ENCODE measurements at regions not wholly inside any gene's neighbourhood (a gene's known extent, or its start where the extent isn't known, plus 50 kb on each side); places are given as distances from the start of the nearest gene placed in this dataset.

DNA sequence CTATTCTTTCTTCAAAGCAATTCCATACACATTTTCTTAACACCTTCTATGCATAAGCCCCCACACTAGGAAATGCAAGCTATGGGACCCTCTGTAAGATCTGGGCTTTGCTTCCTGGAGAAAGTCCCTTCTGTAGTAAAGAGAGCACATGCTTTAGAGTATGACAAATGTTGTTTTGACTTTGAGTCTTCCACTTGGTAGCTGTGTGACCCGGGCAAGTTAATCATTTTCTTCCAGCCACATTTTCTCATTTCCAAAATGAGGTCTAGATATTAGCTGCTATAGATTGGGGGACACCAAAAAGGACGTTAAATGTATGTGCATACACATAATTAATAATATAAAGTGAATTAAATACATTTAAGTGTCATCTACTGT is 334.0 kb downstream of the NFIB start:
- no peaks in the 10 kb centered on the region for H3K4me1 ChIP-seq (ENCODE audit: control insufficient read depth, insufficient read depth, low read length)
- no TSS peak for BruUV-seq (replicated peaks)
- no peak for DNase-seq (ENCODE audit: low read depth, low spot score)
- CTCF ChIA-PET, result no interaction called here
- TF ChIP-seq SIN3A (IDR thresholded peaks at IDR 0.05; ENCODE audit: borderline replicate concordance, insufficient read depth, low read depth, low read length) (no peak), POLR2AphosphoS5 (IDR thresholded peaks at IDR 0.05; ENCODE audit: low read depth, low read length) (no peak), TCF7L2 (IDR thresholded peaks at IDR 0.05; ENCODE audit: low read depth, low read length) (no peak)
- TF ChIP-seq, protein P1, sequence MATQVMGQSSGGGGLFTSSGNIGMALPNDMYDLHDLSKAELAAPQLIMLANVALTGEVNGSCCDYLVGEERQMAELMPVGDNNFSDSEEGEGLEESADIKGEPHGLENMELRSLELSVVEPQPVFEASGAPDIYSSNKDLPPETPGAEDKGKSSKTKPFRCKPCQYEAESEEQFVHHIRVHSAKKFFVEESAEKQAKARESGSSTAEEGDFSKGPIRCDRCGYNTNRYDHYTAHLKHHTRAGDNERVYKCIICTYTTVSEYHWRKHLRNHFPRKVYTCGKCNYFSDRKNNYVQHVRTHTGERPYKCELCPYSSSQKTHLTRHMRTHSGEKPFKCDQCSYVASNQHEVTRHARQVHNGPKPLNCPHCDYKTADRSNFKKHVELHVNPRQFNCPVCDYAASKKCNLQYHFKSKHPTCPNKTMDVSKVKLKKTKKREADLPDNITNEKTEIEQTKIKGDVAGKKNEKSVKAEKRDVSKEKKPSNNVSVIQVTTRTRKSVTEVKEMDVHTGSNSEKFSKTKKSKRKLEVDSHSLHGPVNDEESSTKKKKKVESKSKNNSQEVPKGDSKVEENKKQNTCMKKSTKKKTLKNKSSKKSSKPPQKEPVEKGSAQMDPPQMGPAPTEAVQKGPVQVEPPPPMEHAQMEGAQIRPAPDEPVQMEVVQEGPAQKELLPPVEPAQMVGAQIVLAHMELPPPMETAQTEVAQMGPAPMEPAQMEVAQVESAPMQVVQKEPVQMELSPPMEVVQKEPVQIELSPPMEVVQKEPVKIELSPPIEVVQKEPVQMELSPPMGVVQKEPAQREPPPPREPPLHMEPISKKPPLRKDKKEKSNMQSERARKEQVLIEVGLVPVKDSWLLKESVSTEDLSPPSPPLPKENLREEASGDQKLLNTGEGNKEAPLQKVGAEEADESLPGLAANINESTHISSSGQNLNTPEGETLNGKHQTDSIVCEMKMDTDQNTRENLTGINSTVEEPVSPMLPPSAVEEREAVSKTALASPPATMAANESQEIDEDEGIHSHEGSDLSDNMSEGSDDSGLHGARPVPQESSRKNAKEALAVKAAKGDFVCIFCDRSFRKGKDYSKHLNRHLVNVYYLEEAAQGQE (IDR thresholded peaks at IDR 0.05; ENCODE audit: insufficient read depth in 1 of 2, low read depth in 2 of 2, low read length in 1 of 2), result no peak
- TF ChIP-seq, protein P2, sequence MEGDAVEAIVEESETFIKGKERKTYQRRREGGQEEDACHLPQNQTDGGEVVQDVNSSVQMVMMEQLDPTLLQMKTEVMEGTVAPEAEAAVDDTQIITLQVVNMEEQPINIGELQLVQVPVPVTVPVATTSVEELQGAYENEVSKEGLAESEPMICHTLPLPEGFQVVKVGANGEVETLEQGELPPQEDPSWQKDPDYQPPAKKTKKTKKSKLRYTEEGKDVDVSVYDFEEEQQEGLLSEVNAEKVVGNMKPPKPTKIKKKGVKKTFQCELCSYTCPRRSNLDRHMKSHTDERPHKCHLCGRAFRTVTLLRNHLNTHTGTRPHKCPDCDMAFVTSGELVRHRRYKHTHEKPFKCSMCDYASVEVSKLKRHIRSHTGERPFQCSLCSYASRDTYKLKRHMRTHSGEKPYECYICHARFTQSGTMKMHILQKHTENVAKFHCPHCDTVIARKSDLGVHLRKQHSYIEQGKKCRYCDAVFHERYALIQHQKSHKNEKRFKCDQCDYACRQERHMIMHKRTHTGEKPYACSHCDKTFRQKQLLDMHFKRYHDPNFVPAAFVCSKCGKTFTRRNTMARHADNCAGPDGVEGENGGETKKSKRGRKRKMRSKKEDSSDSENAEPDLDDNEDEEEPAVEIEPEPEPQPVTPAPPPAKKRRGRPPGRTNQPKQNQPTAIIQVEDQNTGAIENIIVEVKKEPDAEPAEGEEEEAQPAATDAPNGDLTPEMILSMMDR (IDR thresholded peaks at IDR 0.05), result no peak
- H3K4me3 ChIP-seq (ENCODE audit: low read depth in 2 of 2, low read length in 2 of 2), result no peak overlapping the region
- H3K27me3 ChIP-seq (ENCODE audit: control insufficient read depth, insufficient read depth, low read length), result no peaks in the 10 kb centered on the region
- no peak for ATAC-seq
- H3K27ac ChIP-seq (ENCODE audit: low read length), result no peak overlapping the region
- POLR2A ChIA-PET, result no interaction called here
- intact Hi-C loops (cut with micrococcal nuclease; ENCODE audit: unreplicated experiment), result no loop called here
- no peaks in the 10 kb centered on the region for H3K9me3 ChIP-seq (ENCODE audit: control insufficient read depth, insufficient read depth, low read depth, low read length)
- in situ Hi-C loops (cut with HindIII; ENCODE audit: low pct_unique_long_range_greater_than_20kb, low sequenced_read_pairs), result no loop called here
- no peaks in the 10 kb centered on the region for H3K36me3 ChIP-seq (ENCODE audit: control insufficient read depth, insufficient read depth, low read length)

DNA sequence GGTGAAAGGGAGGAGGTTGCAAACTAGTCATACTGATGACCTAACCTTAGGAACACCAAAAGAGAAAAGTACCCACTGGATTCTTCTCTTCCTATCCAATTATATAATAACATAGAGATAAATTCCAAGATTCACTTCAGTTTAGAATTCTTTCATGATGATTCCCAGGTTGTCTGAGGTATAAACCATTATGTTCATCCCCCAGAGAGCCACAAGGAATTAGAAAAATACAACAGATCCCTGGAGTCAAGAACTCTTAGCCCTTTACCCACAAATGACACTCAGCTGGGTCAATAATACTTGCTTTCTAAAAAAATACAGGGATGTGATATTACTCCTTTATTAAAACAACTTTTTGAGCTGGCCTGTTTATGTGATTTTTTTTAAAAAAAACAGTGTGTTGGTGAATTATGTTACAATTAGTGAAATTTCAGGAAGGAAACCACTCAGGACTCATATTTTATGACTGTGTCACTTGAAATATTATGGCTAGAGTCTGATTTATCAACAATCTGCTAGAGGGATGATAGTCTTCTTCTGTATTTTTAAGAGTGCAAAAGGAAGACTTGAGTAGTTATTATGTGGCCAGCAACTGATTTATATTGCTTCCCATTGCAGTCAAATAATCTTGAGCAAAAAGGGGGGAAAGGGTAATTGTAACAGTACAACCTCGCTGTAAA is 338.2 kb downstream of the NFIB start:
- DNase-seq (ENCODE audit: low read depth, low spot score) (no peak), ATAC-seq (no peak)
- Histone ChIP-seq H3K4me1 (ENCODE audit: control insufficient read depth, insufficient read depth, low read length) (no peaks in the 10 kb centered on the region), H3K27me3 (ENCODE audit: control insufficient read depth, insufficient read depth, low read length) (no peaks in the 10 kb centered on the region), H3K27ac (ENCODE audit: low read length) (no peak overlapping the region), H3K9me3 (ENCODE audit: control insufficient read depth, insufficient read depth, low read depth, low read length) (no peaks in the 10 kb centered on the region), H3K4me3 (ENCODE audit: low read depth in 2 of 2, low read length in 2 of 2) (no peak overlapping the region), H3K36me3 (ENCODE audit: control insufficient read depth, insufficient read depth, low read length) (no peaks in the 10 kb centered on the region)
- intact Hi-C loops (cut with micrococcal nuclease; ENCODE audit: unreplicated experiment), result no loop called here
- TF ChIP-seq TCF7L2 (IDR thresholded peaks at IDR 0.05; ENCODE audit: low read depth, low read length) (no peak), POLR2AphosphoS5 (IDR thresholded peaks at IDR 0.05; ENCODE audit: low read depth, low read length) (no peak), SIN3A (IDR thresholded peaks at IDR 0.05; ENCODE audit: borderline replicate concordance, insufficient read depth, low read depth, low read length) (no peak)
- TF ChIP-seq, protein P2 (IDR thresholded peaks at IDR 0.05), result no peak
- TF ChIP-seq, protein P1 (IDR thresholded peaks at IDR 0.05; ENCODE audit: insufficient read depth in 1 of 2, low read depth in 2 of 2, low read length in 1 of 2), result no peak
- in situ Hi-C loops (cut with HindIII; ENCODE audit: low pct_unique_long_range_greater_than_20kb, low sequenced_read_pairs), result no loop called here
- ChIA-PET CTCF (no interaction called here), POLR2A (no interaction called here)
- BruUV-seq (replicated peaks), result no TSS peak
